GM19099 (cell line): ENCODE measurements at regions not wholly inside any gene's neighbourhood (a gene's known extent, or its start where the extent isn't known, plus 50 kb on each side); places are given as distances from the start of the nearest gene placed in this dataset.

Experiments
- POLR2A ChIP-seq: IDR thresholded peaks from 3 replicates; pipeline ENCODE4 v1.6.1; 2011; ENCODE audit warnings: low read depth; ENCODE audit not compliant: insufficient read length; ENCODE audit errors: extremely low read depth

GRCh38 chr12:94834036-94834625 lies 169.4 kb downstream of the NDUFA12 start:
- no peak for TF ChIP-seq POLR2A

GRCh38 chr12:94832780-94833681 lies 170.5 kb downstream of the NDUFA12 start:
- TF ChIP-seq POLR2A, result no peak

GRCh38 chr12:94832105-94832504 lies 171.4 kb downstream of the NDUFA12 start:
- TF ChIP-seq POLR2A, result no peak

- TF ChIP-seq POLR2A, result peak; percentile 24
Measured at GRCh38 chr12:94831081-94831751, 172.3 kb downstream of the NDUFA12 start.

GRCh38 chr12:94829552-94829951 lies 173.9 kb downstream of the NDUFA12 start:
- no peak for TF ChIP-seq POLR2A

DNA sequence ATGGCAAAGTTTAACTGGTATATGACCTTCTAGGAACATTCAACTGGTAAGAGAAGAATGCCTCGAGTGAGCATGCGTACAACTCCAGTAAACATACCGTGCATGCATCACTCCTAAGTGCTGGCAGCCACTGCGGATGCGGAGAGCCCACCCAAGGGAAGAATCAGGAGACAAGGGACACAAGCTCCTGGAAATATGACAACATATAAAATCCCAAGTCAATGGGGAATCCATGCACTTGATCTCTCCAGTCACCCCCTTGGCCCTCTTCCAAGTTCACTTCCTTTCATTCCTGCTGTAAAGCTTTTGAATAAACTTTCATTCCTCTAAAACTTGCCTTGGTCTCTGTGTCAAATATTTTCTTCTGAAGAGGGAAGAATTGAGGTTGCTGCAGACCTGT lies 168.7 kb upstream of the TMCC3 start:
- no peak for TF ChIP-seq POLR2A

- no peak for TF ChIP-seq POLR2A
Measured at GRCh38 chr12:94817695-94818075, 167.3 kb upstream of the TMCC3 start.

- TF ChIP-seq POLR2A, result peak; percentile 26
Measured at GRCh38 chr12:94815958-94816357, 165.6 kb upstream of the TMCC3 start.

GRCh38 chr12:94815450-94815849 lies 165.1 kb upstream of the TMCC3 start:
- TF ChIP-seq POLR2A, result no peak

DNA sequence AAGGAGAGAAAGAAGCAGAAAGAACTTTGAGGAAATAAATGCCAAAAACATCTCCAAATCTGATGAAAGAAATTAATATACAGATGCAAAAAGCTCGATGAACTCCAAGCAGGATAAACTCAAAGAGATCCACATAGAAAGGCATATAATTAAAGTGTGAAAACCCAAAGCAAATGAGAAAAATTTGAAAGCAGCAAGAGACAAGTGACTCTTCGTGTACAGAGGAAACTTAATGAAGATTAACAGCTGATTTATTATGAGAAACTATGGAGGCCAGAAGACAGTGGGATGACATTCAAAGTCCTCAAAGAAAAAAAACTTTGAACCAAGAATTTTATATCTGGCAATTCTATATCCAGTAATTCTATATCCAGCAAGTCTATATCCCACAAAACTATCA lies 163.0 kb upstream of the TMCC3 start:
- no peak for TF ChIP-seq POLR2A

- TF ChIP-seq POLR2A, result no peak
Measured at GRCh38 chr12:94812345-94812744, 162.0 kb upstream of the TMCC3 start.

GRCh38 chr12:94811611-94812010 lies 161.3 kb upstream of the TMCC3 start:
- no peak for TF ChIP-seq POLR2A

GRCh38 chr12:94807951-94808350 lies 157.6 kb upstream of the TMCC3 start:
- no peak for TF ChIP-seq POLR2A

GRCh38 chr12:94806617-94807016 lies 156.3 kb upstream of the TMCC3 start:
- no peak for TF ChIP-seq POLR2A

GRCh38 chr12:94805749-94806529 lies 155.6 kb upstream of the TMCC3 start:
- no peak for TF ChIP-seq POLR2A

DNA sequence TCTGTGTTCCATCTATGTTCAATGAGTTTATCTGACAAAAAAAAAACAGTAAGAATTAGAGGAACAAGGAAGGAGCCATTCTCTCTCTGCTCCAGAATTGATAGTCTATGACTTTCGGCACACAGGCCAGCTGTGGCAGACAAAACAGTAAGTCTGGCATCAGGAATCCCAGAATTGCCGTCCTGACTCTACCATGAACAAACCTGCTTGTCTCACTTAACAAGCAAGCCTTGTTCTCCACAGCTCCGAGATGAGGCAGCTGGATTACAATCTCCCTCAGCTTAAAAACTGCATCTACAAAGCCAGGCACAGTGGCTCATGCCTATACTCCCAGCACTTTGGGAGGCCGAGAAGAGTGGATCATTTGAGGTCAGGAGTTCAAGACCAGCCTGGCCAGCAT lies 153.6 kb upstream of the TMCC3 start:
- no peak for TF ChIP-seq POLR2A

- TF ChIP-seq POLR2A, result no peak
Measured at GRCh38 chr12:94802796-94803195, 152.4 kb upstream of the TMCC3 start.
